ENCODE measurements at regions not wholly inside any gene's neighbourhood (a gene's known extent, or its start where the extent isn't known, plus 50 kb on each side); places are given as distances from the start of the nearest gene placed in this dataset.

DNA sequence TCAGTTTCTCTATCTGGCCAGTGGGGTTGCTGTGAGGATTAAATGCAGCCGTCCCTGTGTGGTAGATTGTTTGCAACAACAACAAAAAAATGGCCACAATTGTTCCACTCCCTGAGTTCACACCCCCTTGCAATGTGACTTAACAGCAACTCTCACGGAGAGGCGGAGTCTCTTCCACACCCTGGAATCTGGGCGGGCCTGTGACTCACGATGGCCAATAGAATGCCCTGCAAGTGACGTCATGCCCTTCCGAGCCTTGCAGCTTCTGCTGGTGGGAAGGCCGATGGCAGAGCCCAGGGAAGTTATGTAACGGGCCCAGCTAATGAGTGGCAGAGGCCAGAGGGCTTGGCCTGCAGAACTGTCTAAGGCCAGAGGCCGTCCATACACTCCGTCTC is 87.9 kb downstream of the RIPK4 start (continued):
- TF ChIP-seq, protein P1, sequence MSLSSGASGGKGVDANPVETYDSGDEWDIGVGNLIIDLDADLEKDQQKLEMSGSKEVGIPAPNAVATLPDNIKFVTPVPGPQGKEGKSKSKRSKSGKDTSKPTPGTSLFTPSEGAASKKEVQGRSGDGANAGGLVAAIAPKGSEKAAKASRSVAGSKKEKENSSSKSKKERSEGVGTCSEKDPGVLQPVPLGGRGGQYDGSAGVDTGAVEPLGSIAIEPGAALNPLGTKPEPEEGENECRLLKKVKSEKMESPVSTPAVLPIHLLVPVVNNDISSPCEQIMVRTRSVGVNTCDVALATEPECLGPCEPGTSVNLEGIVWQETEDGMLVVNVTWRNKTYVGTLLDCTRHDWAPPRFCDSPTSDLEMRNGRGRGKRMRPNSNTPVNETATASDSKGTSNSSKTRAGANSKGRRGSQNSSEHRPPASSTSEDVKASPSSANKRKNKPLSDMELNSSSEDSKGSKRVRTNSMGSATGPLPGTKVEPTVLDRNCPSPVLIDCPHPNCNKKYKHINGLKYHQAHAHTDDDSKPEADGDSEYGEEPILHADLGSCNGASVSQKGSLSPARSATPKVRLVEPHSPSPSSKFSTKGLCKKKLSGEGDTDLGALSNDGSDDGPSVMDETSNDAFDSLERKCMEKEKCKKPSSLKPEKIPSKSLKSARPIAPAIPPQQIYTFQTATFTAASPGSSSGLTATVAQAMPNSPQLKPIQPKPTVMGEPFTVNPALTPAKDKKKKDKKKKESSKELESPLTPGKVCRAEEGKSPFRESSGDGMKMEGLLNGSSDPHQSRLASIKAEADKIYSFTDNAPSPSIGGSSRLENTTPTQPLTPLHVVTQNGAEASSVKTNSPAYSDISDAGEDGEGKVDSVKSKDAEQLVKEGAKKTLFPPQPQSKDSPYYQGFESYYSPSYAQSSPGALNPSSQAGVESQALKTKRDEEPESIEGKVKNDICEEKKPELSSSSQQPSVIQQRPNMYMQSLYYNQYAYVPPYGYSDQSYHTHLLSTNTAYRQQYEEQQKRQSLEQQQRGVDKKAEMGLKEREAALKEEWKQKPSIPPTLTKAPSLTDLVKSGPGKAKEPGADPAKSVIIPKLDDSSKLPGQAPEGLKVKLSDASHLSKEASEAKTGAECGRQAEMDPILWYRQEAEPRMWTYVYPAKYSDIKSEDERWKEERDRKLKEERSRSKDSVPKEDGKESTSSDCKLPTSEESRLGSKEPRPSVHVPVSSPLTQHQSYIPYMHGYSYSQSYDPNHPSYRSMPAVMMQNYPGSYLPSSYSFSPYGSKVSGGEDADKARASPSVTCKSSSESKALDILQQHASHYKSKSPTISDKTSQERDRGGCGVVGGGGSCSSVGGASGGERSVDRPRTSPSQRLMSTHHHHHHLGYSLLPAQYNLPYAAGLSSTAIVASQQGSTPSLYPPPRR (CRISPR knock-in tag; IDR thresholded peaks at IDR 0.05; ENCODE audit: borderline replicate concordance): peak; percentile 69; the same call in 1 of the 2 replicates
- TF ChIP-seq PAWR (CRISPR knock-in tag; IDR thresholded peaks at IDR 0.05; ENCODE audit: borderline replicate concordance) (no peak), JUN (CRISPR knock-in tag; IDR thresholded peaks at IDR 0.05) (peak; percentile 91), REXO4 (CRISPR knock-in tag; IDR thresholded peaks at IDR 0.05; ENCODE audit: borderline replicate concordance) (no peak), ZNF605 (CRISPR knock-in tag; IDR thresholded peaks at IDR 0.05) (no peak), POLR2AphosphoS5 (IDR thresholded peaks at IDR 0.05; ENCODE audit: low read depth, low read length) (peak; percentile 47; the same call in 1 of the 2 replicates), ZNF720 (CRISPR knock-in tag; IDR thresholded peaks at IDR 0.05) (no peak), SP1 (IDR thresholded peaks at IDR 0.05) (no peak), SP1 (CRISPR knock-in tag; IDR thresholded peaks at IDR 0.05) (peak; percentile 72; the same call in 1 of the 2 replicates), MTA1 (CRISPR knock-in tag; IDR thresholded peaks at IDR 0.05; ENCODE audit: borderline replicate concordance) (peak; percentile 78; the same call in 1 of the 2 replicates), ZNF619 (CRISPR knock-in tag; IDR thresholded peaks at IDR 0.05) (no peak), ZNF878 (CRISPR knock-in tag; IDR thresholded peaks at IDR 0.05) (no peak), HDAC1 (CRISPR knock-in tag; IDR thresholded peaks at IDR 0.05) (peak; percentile 82), ZFX (CRISPR knock-in tag; IDR thresholded peaks at IDR 0.05; ENCODE audit: low read depth) (peak; percentile 86)
- TF ChIP-seq, protein P2, sequence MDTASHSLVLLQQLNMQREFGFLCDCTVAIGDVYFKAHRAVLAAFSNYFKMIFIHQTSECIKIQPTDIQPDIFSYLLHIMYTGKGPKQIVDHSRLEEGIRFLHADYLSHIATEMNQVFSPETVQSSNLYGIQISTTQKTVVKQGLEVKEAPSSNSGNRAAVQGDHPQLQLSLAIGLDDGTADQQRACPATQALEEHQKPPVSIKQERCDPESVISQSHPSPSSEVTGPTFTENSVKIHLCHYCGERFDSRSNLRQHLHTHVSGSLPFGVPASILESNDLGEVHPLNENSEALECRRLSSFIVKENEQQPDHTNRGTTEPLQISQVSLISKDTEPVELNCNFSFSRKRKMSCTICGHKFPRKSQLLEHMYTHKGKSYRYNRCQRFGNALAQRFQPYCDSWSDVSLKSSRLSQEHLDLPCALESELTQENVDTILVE (CRISPR knock-in tag; IDR thresholded peaks at IDR 0.05): no peak
- TF ChIP-seq, protein P3, sequence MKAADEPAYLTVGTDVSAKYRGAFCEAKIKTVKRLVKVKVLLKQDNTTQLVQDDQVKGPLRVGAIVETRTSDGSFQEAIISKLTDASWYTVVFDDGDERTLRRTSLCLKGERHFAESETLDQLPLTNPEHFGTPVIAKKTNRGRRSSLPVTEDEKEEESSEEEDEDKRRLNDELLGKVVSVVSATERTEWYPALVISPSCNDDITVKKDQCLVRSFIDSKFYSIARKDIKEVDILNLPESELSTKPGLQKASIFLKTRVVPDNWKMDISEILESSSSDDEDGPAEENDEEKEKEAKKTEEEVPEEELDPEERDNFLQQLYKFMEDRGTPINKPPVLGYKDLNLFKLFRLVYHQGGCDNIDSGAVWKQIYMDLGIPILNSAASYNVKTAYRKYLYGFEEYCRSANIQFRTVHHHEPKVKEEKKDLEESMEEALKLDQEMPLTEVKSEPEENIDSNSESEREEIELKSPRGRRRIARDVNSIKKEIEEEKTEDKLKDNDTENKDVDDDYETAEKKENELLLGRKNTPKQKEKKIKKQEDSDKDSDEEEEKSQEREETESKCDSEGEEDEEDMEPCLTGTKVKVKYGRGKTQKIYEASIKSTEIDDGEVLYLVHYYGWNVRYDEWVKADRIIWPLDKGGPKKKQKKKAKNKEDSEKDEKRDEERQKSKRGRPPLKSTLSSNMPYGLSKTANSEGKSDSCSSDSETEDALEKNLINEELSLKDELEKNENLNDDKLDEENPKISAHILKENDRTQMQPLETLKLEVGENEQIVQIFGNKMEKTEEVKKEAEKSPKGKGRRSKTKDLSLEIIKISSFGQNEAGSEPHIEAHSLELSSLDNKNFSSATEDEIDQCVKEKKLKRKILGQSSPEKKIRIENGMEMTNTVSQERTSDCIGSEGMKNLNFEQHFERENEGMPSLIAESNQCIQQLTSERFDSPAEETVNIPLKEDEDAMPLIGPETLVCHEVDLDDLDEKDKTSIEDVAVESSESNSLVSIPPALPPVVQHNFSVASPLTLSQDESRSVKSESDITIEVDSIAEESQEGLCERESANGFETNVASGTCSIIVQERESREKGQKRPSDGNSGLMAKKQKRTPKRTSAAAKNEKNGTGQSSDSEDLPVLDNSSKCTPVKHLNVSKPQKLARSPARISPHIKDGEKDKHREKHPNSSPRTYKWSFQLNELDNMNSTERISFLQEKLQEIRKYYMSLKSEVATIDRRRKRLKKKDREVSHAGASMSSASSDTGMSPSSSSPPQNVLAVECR (CRISPR knock-in tag; IDR thresholded peaks at IDR 0.05; ENCODE audit: borderline replicate concordance): no peak; the same call in 1 of the 2 replicates
- TF ChIP-seq, protein P4, sequence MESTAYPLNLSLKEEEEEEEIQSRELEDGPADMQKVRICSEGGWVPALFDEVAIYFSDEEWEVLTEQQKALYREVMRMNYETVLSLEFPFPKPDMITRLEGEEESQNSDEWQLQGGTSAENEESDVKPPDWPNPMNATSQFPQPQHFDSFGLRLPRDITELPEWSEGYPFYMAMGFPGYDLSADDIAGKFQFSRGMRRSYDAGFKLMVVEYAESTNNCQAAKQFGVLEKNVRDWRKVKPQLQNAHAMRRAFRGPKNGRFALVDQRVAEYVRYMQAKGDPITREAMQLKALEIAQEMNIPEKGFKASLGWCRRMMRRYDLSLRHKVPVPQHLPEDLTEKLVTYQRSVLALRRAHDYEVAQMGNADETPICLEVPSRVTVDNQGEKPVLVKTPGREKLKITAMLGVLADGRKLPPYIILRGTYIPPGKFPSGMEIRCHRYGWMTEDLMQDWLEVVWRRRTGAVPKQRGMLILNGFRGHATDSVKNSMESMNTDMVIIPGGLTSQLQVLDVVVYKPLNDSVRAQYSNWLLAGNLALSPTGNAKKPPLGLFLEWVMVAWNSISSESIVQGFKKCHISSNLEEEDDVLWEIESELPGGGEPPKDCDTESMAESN (CRISPR knock-in tag; conservative IDR thresholded peaks at IDR 0.05): peak; percentile 80

All from HepG2 (cell line).